DMS153 (cell line): ENCODE measurements at regions not wholly inside any gene's neighbourhood (a gene's known extent, or its start where the extent isn't known, plus 50 kb on each side); places are given as distances from the start of the nearest gene placed in this dataset.

Source experiments
- DNase-seq: peaks from one replicate; lab custom pipeline; 2025; lab: John Stamatoyannopoulos, UW

DNA sequence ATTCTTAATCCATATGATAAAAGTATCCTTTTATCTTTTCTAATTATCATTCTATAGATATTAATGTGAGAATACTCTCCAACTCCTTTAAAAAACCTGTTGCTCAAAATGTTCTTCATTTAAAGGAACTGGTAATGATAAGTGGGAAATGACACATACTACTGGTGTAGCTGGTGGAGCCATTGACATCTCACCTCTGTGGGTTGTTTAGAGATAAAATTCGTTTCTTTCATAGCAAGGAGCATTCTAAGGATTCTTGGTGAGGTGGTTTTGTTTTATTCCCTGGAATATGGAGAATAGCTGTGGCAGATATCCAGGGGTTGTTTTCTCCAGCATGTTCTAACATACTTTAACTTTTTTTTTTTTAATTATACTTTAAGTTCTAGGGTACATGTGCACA is 299.8 kb upstream of the THBS1 start:
- no peak for DNase-seq

GRCh38 chr15:39282663-39283208 is 298.1 kb upstream of the THBS1 start:
- DNase-seq = no peak

DNA sequence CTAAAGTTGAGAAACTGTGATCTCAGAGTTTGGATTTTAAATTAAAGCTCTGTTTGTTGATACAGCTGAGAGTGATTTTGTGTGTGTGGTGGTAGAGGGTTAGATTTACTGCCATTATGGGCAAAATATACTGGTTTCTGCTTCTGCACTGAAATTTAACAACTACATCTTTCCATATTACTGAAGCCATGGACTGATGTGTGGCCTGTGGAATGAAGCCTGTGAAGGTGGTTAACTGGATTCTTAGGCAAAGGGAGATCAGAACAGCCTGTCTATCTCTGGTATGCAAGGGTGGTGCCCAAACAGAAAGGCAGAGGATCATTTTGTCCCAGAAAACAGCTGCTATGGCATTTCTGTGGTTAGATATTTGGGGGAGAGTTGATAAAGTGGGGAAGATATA is 297.3 kb upstream of the THBS1 start:
- no peak for DNase-seq

- DNase-seq = no peak
These were observed 295.8 kb upstream of the THBS1 start for GRCh38 chr15:39285071-39285470.

GRCh38 chr15:39285663-39286062 is 295.2 kb upstream of the THBS1 start:
- DNase-seq = no peak

DNA sequence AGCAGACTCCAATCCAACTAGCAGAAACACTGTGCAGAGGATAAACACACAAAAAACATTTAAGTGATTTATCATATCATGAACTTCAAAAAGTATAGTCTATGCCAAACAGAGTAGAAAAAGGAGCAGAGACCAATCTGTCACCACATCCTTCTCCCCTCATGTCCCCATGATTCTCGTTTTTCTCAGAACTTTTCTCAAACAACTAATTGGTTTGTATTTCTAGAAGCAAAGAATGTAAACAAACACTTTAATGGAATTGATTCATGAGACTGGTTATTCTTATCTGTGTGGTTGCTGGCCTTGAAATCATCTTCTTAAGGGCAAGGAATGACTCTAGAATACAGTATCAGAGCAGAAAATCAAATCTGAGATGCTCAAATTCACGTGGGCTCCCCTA is 294.2 kb upstream of the THBS1 start:
- DNase-seq = no peak

GRCh38 chr15:39287322-39288195 is 293.3 kb upstream of the THBS1 start:
- DNase-seq = peak; percentile 78

DNA sequence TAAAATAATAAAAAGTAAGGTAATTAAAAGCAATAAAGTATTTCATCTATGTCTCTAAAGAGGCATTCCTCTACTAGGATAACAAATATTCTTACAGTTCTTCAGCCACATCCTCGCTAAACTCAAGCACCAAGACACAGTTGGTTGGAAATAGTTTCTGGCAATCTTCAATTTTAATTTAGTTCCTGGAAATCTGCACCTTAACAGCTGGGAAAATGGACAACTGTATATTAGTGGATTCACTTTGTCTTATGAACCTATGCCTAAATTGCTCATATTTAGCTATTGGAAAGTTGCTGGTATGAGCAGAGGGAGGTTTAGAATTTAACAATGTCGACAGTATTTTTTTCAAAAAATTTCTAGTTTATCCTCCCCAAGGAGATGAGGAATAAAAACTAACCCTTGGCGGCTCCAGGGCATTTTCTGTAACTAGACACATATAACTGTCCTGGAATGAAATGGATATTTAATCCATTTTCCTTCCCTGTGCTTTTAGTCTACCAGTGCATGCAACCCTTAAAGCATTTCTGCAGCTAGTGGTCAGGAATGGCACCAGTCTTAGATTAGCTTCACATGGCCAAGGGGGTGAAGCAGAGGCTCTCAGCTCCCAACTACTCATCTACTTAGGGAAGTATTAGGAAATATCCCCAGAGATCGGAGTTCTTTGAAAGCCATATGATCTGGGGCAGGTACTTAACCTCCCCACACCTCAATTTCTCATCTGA is 290.0 kb upstream of the THBS1 start:
- DNase-seq = no peak

DNA sequence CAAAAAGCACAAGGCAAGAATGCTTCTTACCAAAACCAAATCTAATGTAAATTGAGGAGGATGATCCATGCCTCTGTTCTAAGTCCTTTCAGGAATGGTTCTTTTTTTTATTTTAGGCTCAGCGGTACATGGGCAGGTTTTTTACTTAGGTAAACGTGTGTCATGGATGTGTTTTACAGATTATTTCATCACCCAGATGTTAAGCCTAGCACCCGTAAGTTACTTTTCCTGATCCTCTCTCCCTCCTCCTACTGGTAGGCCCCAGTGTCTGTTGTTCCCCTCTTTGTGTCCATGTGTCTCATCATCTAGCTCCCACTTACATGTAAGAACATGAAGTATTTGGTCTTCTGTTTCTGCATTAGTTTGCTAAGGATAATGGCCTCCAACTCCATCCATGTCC is 289.2 kb upstream of the THBS1 start:
- no peak for DNase-seq

DNA sequence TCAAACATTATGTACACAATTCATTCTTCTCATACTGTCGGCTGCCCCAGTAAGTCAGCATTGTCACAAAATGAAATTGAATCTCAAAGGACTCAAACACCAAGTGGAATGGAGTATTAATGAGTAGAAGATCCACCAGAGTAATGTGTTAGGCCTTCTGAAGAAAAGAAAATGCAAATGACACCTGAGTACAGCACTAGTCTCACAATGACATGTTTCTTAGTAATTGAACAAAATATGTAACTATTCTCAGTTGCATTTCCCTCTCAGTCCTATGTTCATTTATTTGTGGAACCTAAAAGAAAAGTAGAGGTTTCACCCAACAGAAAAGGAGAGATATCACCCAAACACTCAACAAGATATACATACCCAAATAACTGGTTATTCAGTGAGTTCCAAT is 283.9 kb upstream of the THBS1 start:
- DNase-seq = no peak

- DNase-seq = no peak
These were observed 282.5 kb upstream of the THBS1 start for GRCh38 chr15:39298271-39298962.

GRCh38 chr15:39299486-39300267 is 281.2 kb upstream of the THBS1 start:
- no peak for DNase-seq

DNA sequence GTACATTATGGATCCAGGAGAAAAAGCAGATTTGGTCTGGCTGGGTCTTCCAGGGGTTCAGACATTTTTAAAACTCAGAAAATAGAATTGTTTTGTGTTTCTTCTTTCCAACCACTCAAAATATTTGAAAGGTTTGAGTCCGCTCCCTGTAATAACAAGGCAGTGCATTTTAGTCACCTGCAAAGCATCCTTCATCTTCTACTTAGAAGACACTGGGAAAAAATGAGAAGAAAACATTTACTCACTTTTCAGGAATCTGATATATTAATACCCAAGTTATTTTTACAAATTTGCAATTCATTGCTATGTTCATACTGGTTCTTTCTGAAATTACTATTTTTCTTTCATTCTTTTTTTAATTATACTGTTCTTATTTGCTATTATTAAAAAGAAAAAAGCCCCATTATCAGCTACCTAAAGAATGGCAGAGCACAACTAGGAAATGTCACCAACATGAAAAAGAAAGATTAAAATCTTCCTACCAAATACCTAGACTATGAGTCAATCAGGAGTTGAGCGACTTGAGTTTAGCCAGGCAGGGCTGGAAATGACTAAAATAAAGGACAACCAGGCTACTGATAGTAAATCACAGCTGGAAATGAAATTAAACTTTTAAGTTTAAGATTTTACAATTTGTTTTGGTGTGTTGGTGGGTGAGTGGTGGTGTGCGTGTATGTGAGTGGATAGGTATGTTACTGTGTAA is 280.3 kb upstream of the THBS1 start:
- no peak for DNase-seq

DNA sequence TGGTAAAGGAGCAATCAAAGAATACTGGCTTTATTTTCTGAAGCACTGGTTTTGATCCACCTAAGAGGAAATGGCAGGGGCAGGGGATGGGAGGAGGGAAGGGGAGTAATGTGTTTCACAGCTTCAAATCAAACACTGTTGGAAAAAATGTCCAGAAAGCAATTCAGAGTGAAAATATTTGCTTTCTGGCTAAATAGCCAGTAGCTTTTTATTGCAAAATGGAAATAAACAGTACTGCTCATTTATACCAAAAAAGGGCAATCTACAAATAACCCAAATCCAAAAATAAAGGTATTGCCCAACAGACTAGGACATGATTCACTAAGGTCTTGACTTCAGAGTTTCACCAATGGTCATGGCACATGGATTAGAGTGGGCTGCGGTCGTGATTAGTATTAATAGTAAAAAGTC is 279.3 kb upstream of the THBS1 start:
- DNase-seq = no peak

- no peak for DNase-seq
These were observed 277.9 kb upstream of the THBS1 start for GRCh38 chr15:39302936-39303335.

GRCh38 chr15:39304201-39304841 is 276.6 kb upstream of the THBS1 start:
- no peak for DNase-seq

DNA sequence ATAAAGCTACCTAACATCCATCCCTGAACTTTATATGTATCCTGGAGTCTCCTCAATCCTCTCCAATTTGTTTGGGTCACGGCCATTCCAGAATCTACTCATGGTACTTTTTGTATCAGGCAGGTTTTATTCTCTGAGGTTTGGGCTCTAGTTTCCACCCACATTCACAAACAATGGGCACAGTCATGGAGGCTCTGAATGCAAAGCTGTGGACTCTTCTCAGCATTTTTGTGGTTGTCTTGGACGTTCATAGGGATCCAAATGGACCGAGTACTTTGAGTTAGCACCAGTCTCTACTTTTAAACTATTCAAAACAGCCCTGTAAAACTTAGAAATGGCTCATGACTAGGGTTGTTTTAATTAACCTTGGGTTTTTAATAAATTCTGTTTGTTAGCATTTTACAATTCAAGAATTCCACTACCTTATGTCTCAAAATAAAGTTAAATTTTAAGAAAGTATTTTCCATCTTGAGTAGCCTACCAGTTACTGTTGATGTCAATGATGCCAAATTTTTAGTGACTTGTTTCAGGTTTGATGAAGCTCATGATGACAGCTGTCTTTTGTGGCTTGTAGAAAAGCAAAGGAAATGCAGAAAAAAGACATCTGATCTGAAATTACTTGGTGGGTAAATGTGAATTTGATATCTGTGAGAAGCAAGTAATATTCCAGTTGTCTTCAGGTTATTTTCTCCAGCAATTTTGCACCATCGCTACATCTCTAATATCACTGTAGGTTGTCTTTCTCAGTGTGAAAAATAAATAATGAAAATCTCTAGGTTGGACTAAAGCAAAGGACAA is 275.7 kb upstream of the THBS1 start:
- DNase-seq = no peak

DNA sequence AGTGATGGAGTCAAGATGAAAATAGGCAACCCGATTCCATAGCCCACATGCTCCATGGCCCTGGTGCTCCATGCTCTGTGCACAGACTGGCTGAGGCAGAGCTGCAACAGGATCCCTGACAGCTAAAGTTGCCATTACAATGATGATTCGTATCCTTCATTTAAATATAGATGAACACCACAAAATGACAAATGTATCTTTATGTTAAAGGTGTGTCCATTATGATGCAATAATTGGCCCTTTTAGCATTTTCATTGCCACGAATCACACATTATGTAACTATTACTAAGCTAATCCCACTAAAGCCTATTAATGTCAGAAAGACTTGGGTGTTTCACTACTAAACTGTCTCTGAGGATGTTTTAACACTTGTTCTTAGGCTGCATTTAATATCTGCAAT is 270.2 kb upstream of the THBS1 start:
- DNase-seq = no peak

- DNase-seq = no peak
These were observed 267.9 kb upstream of the THBS1 start for GRCh38 chr15:39312984-39313383.

DNA sequence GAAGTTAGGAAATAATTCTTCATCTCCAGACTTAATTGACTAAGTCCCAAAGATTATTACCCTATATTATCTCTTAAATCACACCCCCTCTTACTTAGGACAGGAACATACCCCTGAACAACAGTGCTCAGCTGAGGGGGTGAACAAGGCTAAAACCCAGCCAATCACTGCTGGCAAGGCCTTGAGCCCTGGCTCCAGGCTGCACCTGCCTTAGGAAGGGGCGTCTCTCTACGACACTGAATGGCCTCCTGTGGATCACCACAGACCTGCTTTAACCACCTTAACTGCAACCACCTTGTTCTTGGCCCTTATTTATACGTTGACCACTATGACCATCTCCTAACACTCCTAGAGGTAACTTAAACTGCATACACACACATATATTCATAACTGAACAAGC is 267.4 kb upstream of the THBS1 start:
- no peak for DNase-seq
